Activated T-helper 1 cell treated with Interleukin-2 at 50 U/mL for 16 hours (primary cell): ENCODE measurements at regions not wholly inside any gene's neighbourhood (a gene's known extent, or its start where the extent isn't known, plus 50 kb on each side); places are given as distances from the start of the nearest gene placed in this dataset.

ENCODE experiments used
- DNase-seq: peaks from one replicate; pipeline ENCODE4 v3.0.0-alpha.2; 2020; ENCODE audit warnings: low read depth

- no peak for DNase-seq
Measured at GRCh38 chr17:72258711-72259110, 137.9 kb downstream of the SOX9 start.

GRCh38 chr17:72259922-72260321 lies 139.1 kb downstream of the SOX9 start:
- no peak for DNase-seq

- no peak for DNase-seq
Measured at GRCh38 chr17:72262766-72263165, 141.9 kb downstream of the SOX9 start.

GRCh38 chr17:72264682-72265405 lies 144.0 kb downstream of the SOX9 start:
- no peak for DNase-seq

- DNase-seq = no peak
Measured at GRCh38 chr17:72266112-72266775, 145.4 kb downstream of the SOX9 start.

GRCh38 chr17:72267601-72268000 lies 146.8 kb downstream of the SOX9 start:
- DNase-seq = no peak

- no peak for DNase-seq
Measured at GRCh38 chr17:72268431-72268830, 147.6 kb downstream of the SOX9 start.

- DNase-seq = no peak
Measured at GRCh38 chr17:72270273-72270924, 149.6 kb downstream of the SOX9 start.

GRCh38 chr17:72271603-72272002 lies 150.8 kb downstream of the SOX9 start:
- DNase-seq = no peak

GRCh38 chr17:72273289-72274056 lies 152.7 kb downstream of the SOX9 start:
- DNase-seq = no peak

- DNase-seq = no peak
Measured at GRCh38 chr17:72274614-72275013, 153.8 kb downstream of the SOX9 start.

GRCh38 chr17:72280881-72281280 lies 160.1 kb downstream of the SOX9 start:
- no peak for DNase-seq

GRCh38 chr17:72282439-72283029 lies 161.7 kb downstream of the SOX9 start:
- no peak for DNase-seq

GRCh38 chr17:72284806-72285205 lies 164.0 kb downstream of the SOX9 start:
- no peak for DNase-seq

- no peak for DNase-seq
Measured at GRCh38 chr17:72287586-72287985, 166.8 kb downstream of the SOX9 start.

- DNase-seq = no peak
Measured at GRCh38 chr17:72294487-72294893, 173.7 kb downstream of the SOX9 start.

GRCh38 chr17:72295916-72296315 lies 175.1 kb downstream of the SOX9 start:
- no peak for DNase-seq

- DNase-seq = no peak
Measured at GRCh38 chr17:72296456-72296855, 175.6 kb downstream of the SOX9 start.

GRCh38 chr17:72297326-72298115 lies 176.7 kb downstream of the SOX9 start:
- DNase-seq = no peak

- no peak for DNase-seq
Measured at GRCh38 chr17:72299100-72299499, 178.3 kb downstream of the SOX9 start.

GRCh38 chr17:72299592-72299991 lies 178.8 kb downstream of the SOX9 start:
- DNase-seq = no peak
